GM23338 (cell line): ENCODE measurements at regions not wholly inside any gene's neighbourhood (a gene's known extent, or its start where the extent isn't known, plus 50 kb on each side); places are given as distances from the start of the nearest gene placed in this dataset.

Experiments used
- ATAC-seq: fragments of 200-7000 bp; cut with Tn5 transposase; 3 replicates; pipeline ENCODE4 v1.9.1; 2020
- DNase-seq: peaks from one replicate; pipeline ENCODE4 v3.0.0-alpha.2; 2015; ENCODE audit warnings: low spot score
- H2AFZ ChIP-seq: fragments of 200-600 bp; sonication (generic); 2 replicates; pipeline ENCODE4 v1.8.0; 2016; ENCODE audit warnings: antibody characterized with exemption, mild to moderate bottlenecking, moderate library complexity
- H3F3A ChIP-seq: fragments of 200-600 bp; sonication (generic); replicated peaks from 2 replicates; pipeline ENCODE4 v1.8.0; 2017; ENCODE audit warnings: antibody characterized with exemption, mixed run types, low read depth
- H3K27ac ChIP-seq: fragments of 200-600 bp; sonication (generic); 2 replicates; pipeline ENCODE4 v1.6.1; 2016; ENCODE audit warnings: low read depth
- H3K27me3 ChIP-seq: fragments of 200-600 bp; sonication (generic); 2 replicates; pipeline ENCODE4 v1.8.0; 2016; ENCODE audit warnings: mild to moderate bottlenecking, mixed run types, moderate library complexity; ENCODE audit not compliant: insufficient read depth
- H3K36me3 ChIP-seq: fragments of 200-600 bp; sonication (generic); 2 replicates; pipeline ENCODE4 v1.8.0; 2016; ENCODE audit warnings: mild to moderate bottlenecking; ENCODE audit not compliant: insufficient read depth
- H3K4me1 ChIP-seq: fragments of 200-600 bp; sonication (generic); 2 replicates; pipeline ENCODE4 v1.8.0; 2016; ENCODE audit warnings: mild to moderate bottlenecking, moderate library complexity; ENCODE audit not compliant: insufficient read depth
- H3K4me2 ChIP-seq: fragments of 200-600 bp; sonication (generic); 2 replicates; pipeline ENCODE4 v1.7.1; 2017; ENCODE audit warnings: mixed run types
- H3K4me3 ChIP-seq: fragments of 200-600 bp; sonication (generic); 2 replicates; pipeline ENCODE4 v1.6.1; 2016; ENCODE audit warnings: mixed run types
- H3K79me2 ChIP-seq: fragments of 200-600 bp; sonication (generic); replicated peaks from 2 replicates; pipeline ENCODE4 v1.8.0; 2017; ENCODE audit warnings: mild to moderate bottlenecking; ENCODE audit not compliant: insufficient read depth
- H3K9me2 ChIP-seq: fragments of 200-600 bp; sonication (generic); 2 replicates; pipeline ENCODE4 v1.8.0; 2017; ENCODE audit not compliant: insufficient read depth
- H4K20me1 ChIP-seq: fragments of 200-600 bp; sonication (generic); replicated peaks from 2 replicates; pipeline ENCODE4 v1.8.0; 2017; ENCODE audit warnings: mild to moderate bottlenecking; ENCODE audit not compliant: insufficient read depth
- H3K27ac Mint-ChIP-seq: 2 replicates; pipeline ENCODE4 v1.8.0; 2020; ENCODE audit warnings: inconsistent platforms, mild to moderate bottlenecking, moderate library complexity, mixed read lengths
- H3K27me3 Mint-ChIP-seq: 3 replicates; pipeline ENCODE4 v1.8.0; 2022; ENCODE audit warnings: low read depth, mild to moderate bottlenecking, moderate library complexity, mixed read lengths, inconsistent platforms; ENCODE audit not compliant: insufficient read depth, poor library complexity
- H3K36me3 Mint-ChIP-seq: 3 replicates; pipeline ENCODE4 v1.8.0; 2021; ENCODE audit warnings: low read depth, mild to moderate bottlenecking, inconsistent platforms, moderate library complexity, mixed read lengths
- H3K4me1 Mint-ChIP-seq: 3 replicates; pipeline ENCODE4 v1.8.0; 2020; ENCODE audit warnings: mild to moderate bottlenecking, inconsistent platforms, mixed read lengths
- H3K4me3 Mint-ChIP-seq: 3 replicates; pipeline ENCODE4 v1.8.0; 2021; ENCODE audit warnings: moderate library complexity, mild to moderate bottlenecking, inconsistent platforms, mixed read lengths
- H3K9me3 Mint-ChIP-seq: 3 replicates; pipeline ENCODE4 v1.8.0; 2020; ENCODE audit warnings: moderate library complexity, mild to moderate bottlenecking, inconsistent platforms, mixed read lengths
- CREB1 ChIP-seq: fragments of 250-450 bp; sonication (Bioruptor Pico); IDR thresholded peaks from 2 replicates; pipeline ENCODE4 v1.5.0; 2020; ENCODE audit warnings: low read depth, mild to moderate bottlenecking, moderate library complexity
- EZH2 ChIP-seq: fragments of 200-600 bp; sonication (generic); IDR thresholded peaks from one replicate; pipeline ENCODE4 v1.8.0; 2017; ENCODE audit warnings: antibody characterized with exemption, mild to moderate bottlenecking, low read depth; ENCODE audit not compliant: unreplicated experiment
- EZH2phosphoT487 ChIP-seq: fragments of 200-600 bp; sonication (generic); IDR thresholded peaks from one replicate; pipeline ENCODE4 v1.8.1; 2018; ENCODE audit warnings: antibody characterized with exemption; ENCODE audit not compliant: unreplicated experiment
- JUNB ChIP-seq: IDR thresholded peaks from one replicate; pipeline ENCODE4 v1.6.1; 2016; ENCODE audit warnings: antibody characterized with exemption; ENCODE audit not compliant: unreplicated experiment
- NANOG ChIP-seq: IDR thresholded peaks from 2 replicates; pipeline ENCODE4 v1.6.1; 2016; ENCODE audit warnings: antibody characterized with exemption, borderline replicate concordance
- POLR2AphosphoS5 ChIP-seq: IDR thresholded peaks from 2 replicates; pipeline ENCODE4 v1.6.1; 2016; ENCODE audit warnings: antibody characterized with exemption, low read depth
- STAT1 ChIP-seq: IDR thresholded peaks from one replicate; pipeline ENCODE4 v1.6.1; 2016; ENCODE audit warnings: antibody characterized with exemption; ENCODE audit not compliant: unreplicated experiment
- ZNF114 ChIP-seq: fragments of 250-450 bp; sonication (Bioruptor Pico); IDR thresholded peaks from 2 replicates; pipeline ENCODE4 v1.5.0; 2020; ENCODE audit warnings: mild to moderate bottlenecking, moderate library complexity
- ZNF331 ChIP-seq: fragments of 250-450 bp; sonication (Bioruptor Pico); IDR thresholded peaks from 2 replicates; pipeline ENCODE4 v1.5.0; 2020; ENCODE audit warnings: low read depth, mild to moderate bottlenecking, moderate library complexity
- TF ChIP-seq, protein P1 (sequence below): IDR thresholded peaks from 2 replicates; pipeline ENCODE4 v1.6.1; 2016; ENCODE audit warnings: antibody characterized with exemption
- TF ChIP-seq, protein P2 (sequence below): fragments of 250-450 bp; sonication (Bioruptor Pico); IDR thresholded peaks from 2 replicates; pipeline ENCODE4 v1.5.0; 2020; ENCODE audit warnings: mild to moderate bottlenecking, moderate library complexity
- TF ChIP-seq, protein P3 (sequence below), 2 experiments: fragments of 200-600 bp in 1 of 2; sonication (generic) in 1 of 2; conservative IDR thresholded peaks; 2 replicates each; pipeline versions ENCODE4 v1.5.1 to v1.6.1; 2016 to 2017; ENCODE audit warnings: antibody characterized with exemption in 2 of 2, low read depth in 2 of 2, mild to moderate bottlenecking in 2 of 2, moderate library complexity in 1 of 2
- TF ChIP-seq, protein P4 (sequence below): IDR thresholded peaks from one replicate; pipeline ENCODE4 v1.6.1; 2018; ENCODE audit warnings: antibody characterized with exemption; ENCODE audit not compliant: unreplicated experiment

DNA sequence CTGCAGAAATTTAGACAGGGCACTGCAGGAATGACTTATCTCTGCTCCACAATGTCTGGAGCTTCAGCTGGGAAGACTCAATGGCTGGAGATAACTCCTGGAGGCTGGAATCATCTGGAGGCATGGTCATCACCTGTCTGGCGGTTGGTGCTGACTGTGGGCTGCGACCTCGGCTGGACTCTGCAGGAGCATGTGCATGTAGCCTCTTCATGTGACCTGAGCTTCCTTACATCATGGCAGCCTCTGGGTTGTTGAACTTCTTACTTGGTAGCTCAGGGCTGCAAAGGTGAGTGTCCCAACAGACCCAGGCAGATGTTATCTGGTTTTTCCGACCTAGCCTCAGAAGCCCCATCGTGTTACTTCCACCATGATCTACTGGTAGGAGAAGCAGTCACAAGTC is 188.2 kb upstream of the RPL38 start:
- H3K27ac Mint-ChIP-seq: no peak overlapping the region
- no peaks in the 10 kb centered on the region for H3K4me1 ChIP-seq

More for the DNA sequence above, 188.2 kb upstream of the RPL38 start:
- H3K4me3 Mint-ChIP-seq: no peak overlapping the region
- H3K27me3 Mint-ChIP-seq: peaks cover 2% of the 10 kb centered on the region
- ATAC-seq: no peak
- DNase-seq: no peak
- H2AFZ ChIP-seq: no peak overlapping the region
- H3K4me3 ChIP-seq: no peak overlapping the region
- no peaks in the 10 kb centered on the region for H3K36me3 ChIP-seq
- H4K20me1 ChIP-seq: no peaks in the 10 kb centered on the region
- H3K9me2 ChIP-seq: 0 out of 2 replicates have a peak, but pooled peaks cover 4% of the 10 kb centered on the region
- H3F3A ChIP-seq: no peaks in the 10 kb centered on the region
- H3K36me3 Mint-ChIP-seq: no peaks in the 10 kb centered on the region; the same call in 2 of the 3 replicates
- H3K79me2 ChIP-seq: no peaks in the 10 kb centered on the region
- no peak for TF ChIP-seq EZH2phosphoT487
- TF ChIP-seq, protein P1, sequence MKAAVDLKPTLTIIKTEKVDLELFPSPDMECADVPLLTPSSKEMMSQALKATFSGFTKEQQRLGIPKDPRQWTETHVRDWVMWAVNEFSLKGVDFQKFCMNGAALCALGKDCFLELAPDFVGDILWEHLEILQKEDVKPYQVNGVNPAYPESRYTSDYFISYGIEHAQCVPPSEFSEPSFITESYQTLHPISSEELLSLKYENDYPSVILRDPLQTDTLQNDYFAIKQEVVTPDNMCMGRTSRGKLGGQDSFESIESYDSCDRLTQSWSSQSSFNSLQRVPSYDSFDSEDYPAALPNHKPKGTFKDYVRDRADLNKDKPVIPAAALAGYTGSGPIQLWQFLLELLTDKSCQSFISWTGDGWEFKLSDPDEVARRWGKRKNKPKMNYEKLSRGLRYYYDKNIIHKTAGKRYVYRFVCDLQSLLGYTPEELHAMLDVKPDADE: no peak
- TF ChIP-seq ZNF114 (CRISPR knock-in tag): no peak
- TF ChIP-seq, protein P2, sequence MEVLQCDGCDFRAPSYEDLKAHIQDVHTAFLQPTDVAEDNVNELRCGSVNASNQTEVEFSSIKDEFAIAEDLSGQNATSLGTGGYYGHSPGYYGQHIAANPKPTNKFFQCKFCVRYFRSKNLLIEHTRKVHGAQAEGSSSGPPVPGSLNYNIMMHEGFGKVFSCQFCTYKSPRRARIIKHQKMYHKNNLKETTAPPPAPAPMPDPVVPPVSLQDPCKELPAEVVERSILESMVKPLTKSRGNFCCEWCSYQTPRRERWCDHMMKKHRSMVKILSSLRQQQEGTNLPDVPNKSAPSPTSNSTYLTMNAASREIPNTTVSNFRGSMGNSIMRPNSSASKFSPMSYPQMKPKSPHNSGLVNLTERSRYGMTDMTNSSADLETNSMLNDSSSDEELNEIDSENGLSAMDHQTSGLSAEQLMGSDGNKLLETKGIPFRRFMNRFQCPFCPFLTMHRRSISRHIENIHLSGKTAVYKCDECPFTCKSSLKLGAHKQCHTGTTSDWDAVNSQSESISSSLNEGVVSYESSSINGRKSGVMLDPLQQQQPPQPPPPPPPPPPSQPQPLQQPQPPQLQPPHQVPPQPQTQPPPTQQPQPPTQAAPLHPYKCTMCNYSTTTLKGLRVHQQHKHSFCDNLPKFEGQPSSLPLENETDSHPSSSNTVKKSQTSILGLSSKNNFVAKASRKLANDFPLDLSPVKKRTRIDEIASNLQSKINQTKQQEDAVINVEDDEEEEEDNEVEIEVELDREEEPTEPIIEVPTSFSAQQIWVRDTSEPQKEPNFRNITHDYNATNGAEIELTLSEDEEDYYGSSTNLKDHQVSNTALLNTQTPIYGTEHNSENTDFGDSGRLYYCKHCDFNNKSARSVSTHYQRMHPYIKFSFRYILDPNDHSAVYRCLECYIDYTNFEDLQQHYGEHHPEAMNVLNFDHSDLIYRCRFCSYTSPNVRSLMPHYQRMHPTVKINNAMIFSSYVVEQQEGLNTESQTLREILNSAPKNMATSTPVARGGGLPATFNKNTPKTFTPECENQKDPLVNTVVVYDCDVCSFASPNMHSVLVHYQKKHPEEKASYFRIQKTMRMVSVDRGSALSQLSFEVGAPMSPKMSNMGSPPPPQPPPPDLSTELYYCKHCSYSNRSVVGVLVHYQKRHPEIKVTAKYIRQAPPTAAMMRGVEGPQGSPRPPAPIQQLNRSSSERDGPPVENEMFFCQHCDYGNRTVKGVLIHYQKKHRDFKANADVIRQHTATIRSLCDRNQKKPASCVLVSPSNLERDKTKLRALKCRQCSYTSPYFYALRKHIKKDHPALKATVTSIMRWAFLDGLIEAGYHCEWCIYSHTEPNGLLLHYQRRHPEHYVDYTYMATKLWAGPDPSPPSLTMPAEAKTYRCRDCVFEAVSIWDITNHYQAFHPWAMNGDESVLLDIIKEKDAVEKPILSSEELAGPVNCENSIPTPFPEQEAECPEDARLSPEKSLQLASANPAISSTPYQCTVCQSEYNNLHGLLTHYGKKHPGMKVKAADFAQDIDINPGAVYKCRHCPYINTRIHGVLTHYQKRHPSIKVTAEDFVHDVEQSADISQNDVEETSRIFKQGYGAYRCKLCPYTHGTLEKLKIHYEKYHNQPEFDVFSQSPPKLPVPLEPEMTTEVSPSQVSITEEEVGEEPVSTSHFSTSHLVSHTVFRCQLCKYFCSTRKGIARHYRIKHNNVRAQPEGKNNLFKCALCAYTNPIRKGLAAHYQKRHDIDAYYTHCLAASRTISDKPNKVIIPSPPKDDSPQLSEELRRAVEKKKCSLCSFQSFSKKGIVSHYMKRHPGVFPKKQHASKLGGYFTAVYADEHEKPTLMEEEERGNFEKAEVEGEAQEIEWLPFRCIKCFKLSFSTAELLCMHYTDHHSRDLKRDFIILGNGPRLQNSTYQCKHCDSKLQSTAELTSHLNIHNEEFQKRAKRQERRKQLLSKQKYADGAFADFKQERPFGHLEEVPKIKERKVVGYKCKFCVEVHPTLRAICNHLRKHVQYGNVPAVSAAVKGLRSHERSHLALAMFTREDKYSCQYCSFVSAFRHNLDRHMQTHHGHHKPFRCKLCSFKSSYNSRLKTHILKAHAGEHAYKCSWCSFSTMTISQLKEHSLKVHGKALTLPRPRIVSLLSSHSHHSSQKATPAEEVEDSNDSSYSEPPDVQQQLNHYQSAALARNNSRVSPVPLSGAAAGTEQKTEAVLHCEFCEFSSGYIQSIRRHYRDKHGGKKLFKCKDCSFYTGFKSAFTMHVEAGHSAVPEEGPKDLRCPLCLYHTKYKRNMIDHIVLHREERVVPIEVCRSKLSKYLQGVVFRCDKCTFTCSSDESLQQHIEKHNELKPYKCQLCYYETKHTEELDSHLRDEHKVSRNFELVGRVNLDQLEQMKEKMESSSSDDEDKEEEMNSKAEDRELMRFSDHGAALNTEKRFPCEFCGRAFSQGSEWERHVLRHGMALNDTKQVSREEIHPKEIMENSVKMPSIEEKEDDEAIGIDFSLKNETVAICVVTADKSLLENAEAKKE: no peak
- TF ChIP-seq, protein P3, sequence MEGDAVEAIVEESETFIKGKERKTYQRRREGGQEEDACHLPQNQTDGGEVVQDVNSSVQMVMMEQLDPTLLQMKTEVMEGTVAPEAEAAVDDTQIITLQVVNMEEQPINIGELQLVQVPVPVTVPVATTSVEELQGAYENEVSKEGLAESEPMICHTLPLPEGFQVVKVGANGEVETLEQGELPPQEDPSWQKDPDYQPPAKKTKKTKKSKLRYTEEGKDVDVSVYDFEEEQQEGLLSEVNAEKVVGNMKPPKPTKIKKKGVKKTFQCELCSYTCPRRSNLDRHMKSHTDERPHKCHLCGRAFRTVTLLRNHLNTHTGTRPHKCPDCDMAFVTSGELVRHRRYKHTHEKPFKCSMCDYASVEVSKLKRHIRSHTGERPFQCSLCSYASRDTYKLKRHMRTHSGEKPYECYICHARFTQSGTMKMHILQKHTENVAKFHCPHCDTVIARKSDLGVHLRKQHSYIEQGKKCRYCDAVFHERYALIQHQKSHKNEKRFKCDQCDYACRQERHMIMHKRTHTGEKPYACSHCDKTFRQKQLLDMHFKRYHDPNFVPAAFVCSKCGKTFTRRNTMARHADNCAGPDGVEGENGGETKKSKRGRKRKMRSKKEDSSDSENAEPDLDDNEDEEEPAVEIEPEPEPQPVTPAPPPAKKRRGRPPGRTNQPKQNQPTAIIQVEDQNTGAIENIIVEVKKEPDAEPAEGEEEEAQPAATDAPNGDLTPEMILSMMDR (conservative IDR thresholded peaks at IDR 0.05; ENCODE audit: low read depth in 2 of 2): no peak
- TF ChIP-seq POLR2AphosphoS5: no peak
- no peak for TF ChIP-seq JUNB
- no peak for TF ChIP-seq STAT1
- TF ChIP-seq EZH2: no peak
- TF ChIP-seq, protein P4, sequence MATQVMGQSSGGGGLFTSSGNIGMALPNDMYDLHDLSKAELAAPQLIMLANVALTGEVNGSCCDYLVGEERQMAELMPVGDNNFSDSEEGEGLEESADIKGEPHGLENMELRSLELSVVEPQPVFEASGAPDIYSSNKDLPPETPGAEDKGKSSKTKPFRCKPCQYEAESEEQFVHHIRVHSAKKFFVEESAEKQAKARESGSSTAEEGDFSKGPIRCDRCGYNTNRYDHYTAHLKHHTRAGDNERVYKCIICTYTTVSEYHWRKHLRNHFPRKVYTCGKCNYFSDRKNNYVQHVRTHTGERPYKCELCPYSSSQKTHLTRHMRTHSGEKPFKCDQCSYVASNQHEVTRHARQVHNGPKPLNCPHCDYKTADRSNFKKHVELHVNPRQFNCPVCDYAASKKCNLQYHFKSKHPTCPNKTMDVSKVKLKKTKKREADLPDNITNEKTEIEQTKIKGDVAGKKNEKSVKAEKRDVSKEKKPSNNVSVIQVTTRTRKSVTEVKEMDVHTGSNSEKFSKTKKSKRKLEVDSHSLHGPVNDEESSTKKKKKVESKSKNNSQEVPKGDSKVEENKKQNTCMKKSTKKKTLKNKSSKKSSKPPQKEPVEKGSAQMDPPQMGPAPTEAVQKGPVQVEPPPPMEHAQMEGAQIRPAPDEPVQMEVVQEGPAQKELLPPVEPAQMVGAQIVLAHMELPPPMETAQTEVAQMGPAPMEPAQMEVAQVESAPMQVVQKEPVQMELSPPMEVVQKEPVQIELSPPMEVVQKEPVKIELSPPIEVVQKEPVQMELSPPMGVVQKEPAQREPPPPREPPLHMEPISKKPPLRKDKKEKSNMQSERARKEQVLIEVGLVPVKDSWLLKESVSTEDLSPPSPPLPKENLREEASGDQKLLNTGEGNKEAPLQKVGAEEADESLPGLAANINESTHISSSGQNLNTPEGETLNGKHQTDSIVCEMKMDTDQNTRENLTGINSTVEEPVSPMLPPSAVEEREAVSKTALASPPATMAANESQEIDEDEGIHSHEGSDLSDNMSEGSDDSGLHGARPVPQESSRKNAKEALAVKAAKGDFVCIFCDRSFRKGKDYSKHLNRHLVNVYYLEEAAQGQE: no peak
- no peak for TF ChIP-seq NANOG
- TF ChIP-seq CREB1 (CRISPR knock-in tag): no peak
- no peak for TF ChIP-seq ZNF331 (CRISPR knock-in tag)
- no peak overlapping the region for H3K4me2 ChIP-seq
- H3K27ac ChIP-seq: no peak overlapping the region
- H3K9me3 Mint-ChIP-seq: no peaks in the 10 kb centered on the region
- no peaks in the 10 kb centered on the region; the same call in 1 of the 3 replicates for H3K4me1 Mint-ChIP-seq
- no peaks in the 10 kb centered on the region for H3K27me3 ChIP-seq
